K562 (cell line): ENCODE measurements at regions not wholly inside any gene's neighbourhood (a gene's known extent, or its start where the extent isn't known, plus 50 kb on each side); places are given as distances from the start of the nearest gene placed in this dataset.

Experiments used
- ATAC-seq: fragments of 200-7000 bp; cut with Tn5 transposase; 3 replicates; pipeline ENCODE4 v1.9.1; 2020; ENCODE audit warnings: moderate library complexity
- BruUV-seq: library from RNA; stranded (reverse); fragments of 400-500 nt; replicated peaks from 2 replicates; lab custom pipeline; 2021; lab: Mats Ljungman, UMichigan
- CTCF ChIA-PET: fragments of 300-600 bp; formaldehyde crosslinking; extraction: SDS; loops from one replicate; lab custom pipeline; 2021; ENCODE audit warnings: low intra/inter-chr PET ratio; lab: Yijun Ruan, JAX
- POLR2A ChIA-PET: fragments of 300-600, 350-650 bp; sonication (Branson Sonifier 250); formaldehyde crosslinking; extraction: SDS; loops from one replicate; lab custom pipeline; 2021; ENCODE audit warnings: antibody characterized with exemption, inconsistent platforms; lab: Yijun Ruan, JAX
- DNase-seq, 4 experiments: peaks; one replicate each; pipeline versions ENCODE4 v3.0.0 to v3.0.0-alpha.2; 2011 to 2018; ENCODE audit warnings: low spot score in 3 of 4, mixed read lengths in 3 of 4; ENCODE audit errors: extremely low read depth in 1 of 4
- FAIRE-seq: peaks from 2 replicates; lab custom pipeline; 2011; peaks lifted over from hg19 to GRCh38; lab: Jason Lieb, UNC
- H2AFZ ChIP-seq: 2 replicates; pipeline ENCODE4 v1.6.0; 2011; ENCODE audit warnings: low read depth, low read length, control low read depth, inconsistent platforms
- H3K27ac ChIP-seq: fragments of 200-600 bp; 3 replicates; pipeline ENCODE4 v1.8.0; 2011; ENCODE audit warnings: low read depth, mild to moderate bottlenecking, control low read depth, inconsistent platforms, low read length, moderate library complexity, mixed read lengths; ENCODE audit errors: extremely low read depth
- H3K27me3 ChIP-seq, 2 experiments: fragments of 300-600 bp in 1 of 2; 2 replicates in 1 of 2; 3 replicates in 1 of 2; pipeline versions ENCODE4 v1.6.0 to v1.8.0; 2011; ENCODE audit warnings: inconsistent platforms in 2 of 2, low read length in 2 of 2, mild to moderate bottlenecking in 1 of 2, mixed read lengths in 1 of 2, moderate library complexity in 1 of 2; ENCODE audit not compliant: control insufficient read depth in 2 of 2, insufficient read depth in 2 of 2
- H3K36me3 ChIP-seq: fragments of 300-600 bp; 3 replicates; pipeline ENCODE4 v1.8.0; 2011; ENCODE audit warnings: mild to moderate bottlenecking, low read length, inconsistent platforms; ENCODE audit not compliant: control insufficient read depth, insufficient read depth
- H3K4me1 ChIP-seq, 2 experiments: fragments of 200-600 bp in 1 of 2; replicated peaks in 1 of 2; 2 replicates in 1 of 2; 3 replicates in 1 of 2; pipeline versions ENCODE4 v1.5.1 to v1.8.0; 2011; ENCODE audit warnings: inconsistent platforms in 2 of 2, low read length in 2 of 2, mild to moderate bottlenecking in 1 of 2, mixed read lengths in 1 of 2, moderate library complexity in 1 of 2; ENCODE audit not compliant: control insufficient read depth in 2 of 2, insufficient read depth in 2 of 2
- H3K4me2 ChIP-seq: 2 replicates; pipeline ENCODE4 v1.6.1; 2011; ENCODE audit warnings: low read length, control low read depth, inconsistent platforms, mixed read lengths; ENCODE audit not compliant: insufficient read depth
- H3K4me3 ChIP-seq: fragments of 200-600 bp; sonication (generic), shearing (Covaris generic); 2 replicates; pipeline ENCODE4 v1.5.1; 2016; ENCODE audit warnings: control low read depth, inconsistent platforms
- H3K79me2 ChIP-seq: fragments of 200-600 bp; 3 replicates; pipeline ENCODE4 v1.8.0; 2011; ENCODE audit warnings: low read length, inconsistent platforms; ENCODE audit not compliant: control insufficient read depth, insufficient read depth
- H3K9ac ChIP-seq, 2 experiments: 2 replicates each; pipeline versions ENCODE4 v1.6.0 to v1.6.1; 2011; ENCODE audit warnings: low read depth in 2 of 2, low read length in 2 of 2, control low read depth in 1 of 2, inconsistent platforms in 1 of 2, mild to moderate bottlenecking in 1 of 2, mixed read lengths in 1 of 2; ENCODE audit not compliant: insufficient read depth in 1 of 2
- H3K9me1 ChIP-seq: one replicate; pipeline ENCODE4 v1.6.0; 2011; ENCODE audit warnings: inconsistent platforms, mild to moderate bottlenecking, low read length, moderate library complexity; ENCODE audit not compliant: control insufficient read depth, insufficient read depth
- H3K9me3 ChIP-seq: replicated peaks from 2 replicates; pipeline ENCODE4 v1.5.1; 2011; ENCODE audit warnings: low read depth, low read length, inconsistent platforms; ENCODE audit not compliant: control insufficient read depth, insufficient read depth
- H4K20me1 ChIP-seq: replicated peaks from 2 replicates; pipeline ENCODE4 v1.6.1; 2011; ENCODE audit warnings: low read length, inconsistent platforms, mixed read lengths; ENCODE audit not compliant: control insufficient read depth, insufficient read depth
- BDP1 ChIP-seq: IDR thresholded peaks from 3 replicates; pipeline ENCODE4 v1.6.1; 2011; ENCODE audit not compliant: insufficient read length, insufficient read depth
- CBFA2T2 ChIP-seq: fragments of 450-650 bp; conservative IDR thresholded peaks from 2 replicates; pipeline ENCODE4 v1.6.1; 2017; ENCODE audit warnings: mild to moderate bottlenecking
- CC2D1A ChIP-seq: fragments of 450-650 bp; IDR thresholded peaks from 2 replicates; pipeline ENCODE4 v1.6.1; 2017; ENCODE audit warnings: mild to moderate bottlenecking
- CCNT2 ChIP-seq: IDR thresholded peaks from 2 replicates; pipeline ENCODE4 v1.6.1; 2011; ENCODE audit warnings: borderline replicate concordance, low read depth, mild to moderate bottlenecking, moderate library complexity, mixed read lengths, low read length; ENCODE audit not compliant: insufficient read length; ENCODE audit errors: extremely low read depth
- ERF ChIP-seq: fragments of 450-650 bp; formaldehyde crosslinking; IDR thresholded peaks from 2 replicates; pipeline ENCODE4 v1.4.0; 2020; ENCODE audit warnings: mild to moderate bottlenecking, mixed read lengths
- FOXM1 ChIP-seq, 2 experiments: fragments of 450-650 bp in 1 of 2; sonication (generic) in 1 of 2; formaldehyde crosslinking in 1 of 2; IDR thresholded peaks; 2 replicates each; pipeline versions ENCODE4 v1.6.1 to v1.9.0; 2017 to 2022; ENCODE audit warnings: low read depth in 2 of 2, mild to moderate bottlenecking in 2 of 2, missing genetic modification reagents in 1 of 2, moderate library complexity in 1 of 2
- MBD2 ChIP-seq: sonication (generic); IDR thresholded peaks from 2 replicates; pipeline ENCODE4 v1.6.1; 2016; ENCODE audit warnings: low read depth, borderline replicate concordance
- NFATC3 ChIP-seq: fragments of 450-650 bp; IDR thresholded peaks from 2 replicates; pipeline ENCODE4 v1.6.1; 2017; ENCODE audit warnings: mild to moderate bottlenecking
- PTBP1 ChIP-seq: fragments of 200-400 bp; formaldehyde crosslinking; IDR thresholded peaks from 2 replicates; pipeline ENCODE4 v1.6.1; 2017; ENCODE audit warnings: low read depth, low read length
- TRIM25 ChIP-seq: fragments of 450-650 bp; IDR thresholded peaks from 2 replicates; pipeline ENCODE4 v1.7.0; 2016; ENCODE audit warnings: borderline replicate concordance
- ZC3H11A ChIP-seq: IDR thresholded peaks from 2 replicates; pipeline ENCODE4 v1.6.1; 2012; ENCODE audit warnings: low read depth, low read length, improper control_type of control experiment
- ZFP36 ChIP-seq: fragments of 150-350 bp; IDR thresholded peaks from 2 replicates; pipeline ENCODE4 v1.6.1; 2018; ENCODE audit warnings: low read length, low read depth; ENCODE audit not compliant: partially characterized antibody
- WGBS: fragments of 100-300 bp; shearing (Covaris generic); methylation state at CpG from one replicate; pipeline ENCODE4 v1.1.6; 2016; ENCODE audit warnings: low coverage, mixed read lengths; ENCODE audit not compliant: insufficient coverage; ENCODE audit errors: missing lambda C conversion rate; 5-methylcytosine and 5-hydroxymethylcytosine counted together
- in situ Hi-C: fragments of 300-500 bp; cut with MboI; formaldehyde crosslinking; loops from 4 replicates; pipeline ENCODE4 v1.15.0; 2018; ENCODE audit warnings: inconsistent platforms, mixed read lengths
- intact Hi-C: fragments of 100-400 bp; cut with micrococcal nuclease; formaldehyde crosslinking; loops from 2 replicates; pipeline ENCODE4 v1.14.2; 2022

GRCh38 chr4:8724436-8725070, 132.0 kb downstream of the CPZ start:
- Histone ChIP-seq H3K27me3 (peaks cover 0 to 40% of the 10 kb centered on the region in 2 experiments; a peak in 4 of 5 replicates), H3K9me1 (no peaks in the 10 kb centered on the region), H3K36me3 (no peaks in the 10 kb centered on the region), H3K9me3 (no peaks in the 10 kb centered on the region), H4K20me1 (0 out of 2 replicates have a peak, but pooled peaks cover 3% of the 10 kb centered on the region), H3K4me3 (no peak overlapping the region), H3K79me2 (no peaks in the 10 kb centered on the region), H3K4me1 (peaks cover 0 to 3% of the 10 kb centered on the region in 2 experiments; a peak in 2 of 5 replicates), H3K27ac (no peak overlapping the region), H3K4me2 (no peak overlapping the region), H3K9ac (no peak overlapping the region), H2AFZ (no peak overlapping the region)
- FAIRE-seq, result no peak
- ATAC-seq, result no peak
- ChIA-PET CTCF (no interaction called here), POLR2A (no interaction called here)
- no peak for TF ChIP-seq MBD2
- peak; percentile 14 for TF ChIP-seq ZFP36
- WGBS, result 3% methylated on average over 11 of the region's 20 CpGs
- BruUV-seq, result no TSS peak
- DNase-seq, result no peak
- in situ Hi-C loops (no loop called here), intact Hi-C loops (no loop called here)

DNA sequence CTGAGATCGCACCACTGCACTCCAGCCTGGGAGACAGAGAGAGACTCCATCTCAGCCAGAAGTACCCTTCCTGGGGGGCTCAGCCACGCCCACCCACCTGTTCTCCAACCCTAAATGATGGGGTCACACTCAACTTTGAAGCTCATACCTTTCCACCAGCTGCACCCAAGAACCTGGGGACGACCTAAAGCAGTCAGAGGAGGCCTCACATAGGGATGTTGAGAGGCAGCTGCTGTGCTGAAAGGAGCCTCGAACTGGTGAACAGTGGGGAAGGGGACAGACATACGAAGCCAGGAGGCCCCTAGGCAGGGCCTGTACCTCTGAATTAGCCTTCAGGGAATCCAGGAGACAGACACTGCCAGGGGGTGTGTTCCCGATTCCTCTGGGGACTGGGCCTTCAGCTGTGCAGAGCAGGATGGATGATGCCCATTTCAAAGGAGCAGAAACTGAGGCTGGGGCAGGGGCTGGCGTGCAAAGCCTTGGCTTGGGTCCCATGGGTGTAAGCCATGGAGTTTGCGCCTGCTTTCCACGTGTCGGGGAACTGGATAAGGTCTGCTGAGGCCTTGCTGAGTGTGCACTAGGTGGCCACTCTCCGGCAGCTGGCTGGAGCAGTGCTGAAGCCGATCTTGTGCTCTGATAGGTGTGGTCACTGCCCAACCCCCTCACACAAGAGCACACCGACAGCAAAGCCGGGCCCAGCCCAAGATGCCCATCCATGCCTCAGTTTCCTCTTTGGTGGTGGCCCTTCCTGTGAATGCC, 130.8 kb downstream of the CPZ start:
- peaks cover 0 to 3% of the 10 kb centered on the region in 2 experiments; a peak in 1 of 5 replicates for H3K4me1 ChIP-seq
- no peak overlapping the region for H3K27ac ChIP-seq
- ChIA-PET CTCF (no interaction called here), POLR2A (no interaction called here)
- no peak overlapping the region for H3K4me2 ChIP-seq
- BruUV-seq, result no TSS peak
- H3K27me3 ChIP-seq, result peaks cover 0 to 33% of the 10 kb centered on the region in 2 experiments; a peak in 4 of 5 replicates
- no peak overlapping the region for H2AFZ ChIP-seq
- H4K20me1 ChIP-seq, result 0 out of 2 replicates have a peak, but pooled peaks cover 3% of the 10 kb centered on the region
- no peaks in the 10 kb centered on the region for H3K79me2 ChIP-seq
- no peak overlapping the region for H3K4me3 ChIP-seq
- no peak for DNase-seq
- WGBS, result 1% methylated on average over 13 of the region's 14 CpGs
- peak; percentile 36; the same call in 1 of the 3 replicates for ATAC-seq
- in situ Hi-C loops, result no loop called here
- H3K9ac ChIP-seq, result no peak overlapping the region
- intact Hi-C loops, result no loop called here
- FAIRE-seq, result no peak
- H3K9me3 ChIP-seq, result no peaks in the 10 kb centered on the region
- no peaks in the 10 kb centered on the region for H3K9me1 ChIP-seq
- H3K36me3 ChIP-seq, result no peaks in the 10 kb centered on the region
- TF ChIP-seq BDP1, result no peak
- no peak for TF ChIP-seq PTBP1
- no peak for TF ChIP-seq ZC3H11A
- no peak for TF ChIP-seq TRIM25
- TF ChIP-seq NFATC3, result no peak
- no peak for TF ChIP-seq CC2D1A
- TF ChIP-seq FOXM1 (IDR thresholded peaks at IDR 0.05; ENCODE audit: low read depth), result no peak
- TF ChIP-seq FOXM1 (CRISPR knock-in tag; IDR thresholded peaks at IDR 0.05; ENCODE audit: low read depth), result no peak
- no peak for TF ChIP-seq CBFA2T2
- no peak for TF ChIP-seq CCNT2
- no peak for TF ChIP-seq ERF (CRISPR knock-in tag)
